Stomach (tissue), 8 donors: ENCODE measurements at regions not wholly inside any gene's neighbourhood (a gene's known extent, or its start where the extent isn't known, plus 50 kb on each side); places are given as distances from the start of the nearest gene placed in this dataset.

Source experiments
- DNase-seq, 2 donors: peaks; one replicate each; pipeline versions ENCODE4 v3.0.0 to v3.0.0-alpha.2; 2013 to 2019
- H3K27ac ChIP-seq, 5 donors: fragments of 200-600 bp in 4 of 5; sonication (generic) in 4 of 5; one replicate each; pipeline ENCODE4 v1.5.1; 2013 to 2019; ENCODE audit warnings: mild to moderate bottlenecking in 1 of 5, moderate library complexity in 1 of 5
- H3K27me3 ChIP-seq, 3 donors: fragments of 200-600 bp; sonication (generic); one replicate each; pipeline ENCODE4 v1.5.1; 2017 to 2019; ENCODE audit warnings: mixed run types in 1 of 3
- H3K36me3 ChIP-seq, 4 donors: fragments of 200-600 bp; sonication (generic); 1 replicate in 3 of 4; 2 replicates in 1 of 4; pipeline ENCODE4 v1.5.1; 2016 to 2019
- H3K4me1 ChIP-seq, 4 donors: fragments of 200-600 bp; sonication (generic); one replicate each; pipeline ENCODE4 v1.5.1; 2016 to 2019
- H3K4me3 ChIP-seq, 4 donors: fragments of 200-600 bp; sonication (generic) in 3 of 4; one replicate each; pipeline ENCODE4 v1.5.1; 2016 to 2019; ENCODE audit warnings: mild to moderate bottlenecking in 1 of 4
- H3K9me3 ChIP-seq, 4 donors: fragments of 200-600 bp; sonication (generic); one replicate each; pipeline ENCODE4 v1.5.1; 2016 to 2019
- EP300 ChIP-seq: sonication (generic); formaldehyde crosslinking; IDR thresholded peaks from one replicate; pipeline ENCODE4 v1.6.1; 2017; ENCODE audit warnings: antibody characterized with exemption
- POLR2A ChIP-seq, 4 donors: fragments of 450-650 bp; IDR thresholded peaks; one replicate each; pipeline ENCODE4 v1.6.1; 2016; ENCODE audit warnings: antibody characterized with exemption in 4 of 4, control low read depth in 2 of 4, mild to moderate bottlenecking in 1 of 4, moderate library complexity in 1 of 4
- POLR2AphosphoS5 ChIP-seq, 3 donors: sonication (generic); formaldehyde crosslinking; IDR thresholded peaks; one replicate each; pipeline ENCODE4 v1.6.1; 2016; ENCODE audit warnings: antibody characterized with exemption in 3 of 3
- WGBS, 5 donors: extraction: QIAGEN DNeasy Blood & Tissue Kit in 3 of 5; methylation state at CpG; one replicate each; pipeline versions ENCODE4 v1.1.5 to v1.1.7; 2013 to 2018; 5-methylcytosine and 5-hydroxymethylcytosine counted together
- intact Hi-C: fragments of 100-400 bp; cut with DNase I; formaldehyde crosslinking; loops from one replicate; pipeline ENCODE4 v1.15.1; 2023; ENCODE audit warnings: low total_unique reads
- TF ChIP-seq, protein P1 (sequence below), 7 experiments: fragments of 450-650 bp in 4 of 7; fragments of 200-600 bp in 3 of 7; sonication (generic) in 3 of 7; IDR thresholded peaks; one replicate each; pipeline ENCODE4 v1.5.1; 2016 to 2019; ENCODE audit warnings: antibody characterized with exemption in 7 of 7, control low read depth in 2 of 7, mild to moderate bottlenecking in 1 of 7
- donor health status: healthy with polysubstance abuse.
- donor health status: Bipolar disorder and iron deficiency.
- donor health status: healthy.

DNA sequence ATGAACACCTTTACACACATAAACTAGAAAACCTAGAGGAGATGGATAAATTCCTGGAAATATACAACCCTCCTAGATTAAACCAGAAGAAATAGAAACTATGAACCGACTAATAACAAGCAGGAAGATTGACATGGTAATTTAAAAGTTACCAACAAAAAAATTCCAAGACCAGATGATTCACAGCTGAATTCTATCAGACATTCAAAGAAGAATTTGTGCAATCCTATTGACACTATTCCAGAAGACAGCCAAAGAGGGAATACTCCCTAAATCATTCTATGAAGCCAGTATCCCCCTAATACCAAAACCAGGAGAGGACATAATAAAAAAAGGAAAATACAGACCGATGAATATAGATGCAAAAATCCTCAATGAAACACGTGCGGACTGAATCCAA is 102.6 kb upstream of the KRR1 start:
- intact Hi-C loops, result no loop called here
- 85 to 94% (median 89%) methylated on average over 4 of the region's 4 CpGs for WGBS, 5 donors

DNA sequence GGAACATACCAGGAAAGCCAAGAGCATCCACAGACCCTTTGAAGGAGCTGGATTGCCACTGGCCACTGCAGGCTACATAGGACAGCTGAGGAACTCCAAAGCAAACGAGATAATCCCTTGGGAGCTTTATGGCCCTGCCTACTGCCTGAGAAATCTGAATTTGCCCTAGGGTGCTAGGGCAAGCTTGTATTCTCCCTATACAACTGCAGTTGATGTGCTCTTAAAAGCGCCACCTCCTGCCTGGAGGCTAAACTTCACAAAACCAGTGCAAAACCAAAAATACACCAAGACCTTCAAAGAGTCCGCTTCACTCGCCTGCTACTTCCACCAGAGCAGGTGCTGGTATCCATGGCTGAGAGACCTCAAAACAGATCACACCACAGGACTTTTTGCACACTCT is 99.6 kb upstream of the KRR1 start:
- no peak overlapping the region for H3K4me3 ChIP-seq
- no peaks in the 10 kb centered on the region for H3K9me3 ChIP-seq
- TF ChIP-seq POLR2A (IDR thresholded peaks at IDR 0.05), result no peak
- TF ChIP-seq EP300, result no peak
- no peak for TF ChIP-seq POLR2AphosphoS5 (IDR thresholded peaks at IDR 0.05)
- TF ChIP-seq, protein P1, sequence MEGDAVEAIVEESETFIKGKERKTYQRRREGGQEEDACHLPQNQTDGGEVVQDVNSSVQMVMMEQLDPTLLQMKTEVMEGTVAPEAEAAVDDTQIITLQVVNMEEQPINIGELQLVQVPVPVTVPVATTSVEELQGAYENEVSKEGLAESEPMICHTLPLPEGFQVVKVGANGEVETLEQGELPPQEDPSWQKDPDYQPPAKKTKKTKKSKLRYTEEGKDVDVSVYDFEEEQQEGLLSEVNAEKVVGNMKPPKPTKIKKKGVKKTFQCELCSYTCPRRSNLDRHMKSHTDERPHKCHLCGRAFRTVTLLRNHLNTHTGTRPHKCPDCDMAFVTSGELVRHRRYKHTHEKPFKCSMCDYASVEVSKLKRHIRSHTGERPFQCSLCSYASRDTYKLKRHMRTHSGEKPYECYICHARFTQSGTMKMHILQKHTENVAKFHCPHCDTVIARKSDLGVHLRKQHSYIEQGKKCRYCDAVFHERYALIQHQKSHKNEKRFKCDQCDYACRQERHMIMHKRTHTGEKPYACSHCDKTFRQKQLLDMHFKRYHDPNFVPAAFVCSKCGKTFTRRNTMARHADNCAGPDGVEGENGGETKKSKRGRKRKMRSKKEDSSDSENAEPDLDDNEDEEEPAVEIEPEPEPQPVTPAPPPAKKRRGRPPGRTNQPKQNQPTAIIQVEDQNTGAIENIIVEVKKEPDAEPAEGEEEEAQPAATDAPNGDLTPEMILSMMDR (IDR thresholded peaks at IDR 0.05), result no peak
- 87 to 100% (median 94%) methylated on average over 3 to 4 of the region's 4 CpGs for WGBS, 5 donors
- no peaks in the 10 kb centered on the region for H3K36me3 ChIP-seq
- peaks cover 0 to 6% (median 0%) of the 10 kb centered on the region in 4 donors for H3K4me1 ChIP-seq
- intact Hi-C loops, result no loop called here
- H3K27me3 ChIP-seq, result no peaks in the 10 kb centered on the region
- no peak overlapping the region for H3K27ac ChIP-seq
- no peak for DNase-seq

More for the DNA sequence above, 102.6 kb upstream of the KRR1 start:
- no peak for DNase-seq
- H3K4me1 ChIP-seq, result no peaks in the 10 kb centered on the region
- no peak for TF ChIP-seq EP300
- TF ChIP-seq, protein P1 (IDR thresholded peaks at IDR 0.05), result no peak
- TF ChIP-seq POLR2AphosphoS5 (IDR thresholded peaks at IDR 0.05), result no peak
- no peak for TF ChIP-seq POLR2A (IDR thresholded peaks at IDR 0.05)
- no peaks in the 10 kb centered on the region for H3K36me3 ChIP-seq
- H3K4me3 ChIP-seq, result no peak overlapping the region
- no peaks in the 10 kb centered on the region for H3K27me3 ChIP-seq
- H3K27ac ChIP-seq, result no peak overlapping the region
- no peaks in the 10 kb centered on the region for H3K9me3 ChIP-seq

DNA sequence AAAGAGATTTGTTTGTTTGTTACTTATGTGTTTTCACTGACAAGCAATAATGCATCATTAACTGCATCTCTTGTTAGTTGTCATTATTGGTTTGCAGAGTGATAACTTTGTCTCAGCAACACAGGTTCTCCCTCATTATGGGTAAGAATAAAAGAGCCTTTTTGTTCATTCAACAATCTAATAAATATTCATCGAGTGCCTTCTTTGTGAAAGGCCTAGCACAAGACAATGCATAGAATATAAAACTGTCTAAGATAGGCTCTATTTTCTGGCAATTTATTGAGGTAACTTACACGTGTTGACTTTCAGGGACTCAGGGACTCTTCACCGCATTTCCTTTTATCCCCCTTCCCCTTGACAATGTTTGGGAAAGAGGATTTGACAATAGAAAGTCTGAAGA is 95.5 kb upstream of the KRR1 start:
- intact Hi-C loops, result no loop called here
- WGBS, 5 donors, result 83 to 92% (median 89%) methylated on average over 3 of the region's 3 CpGs

DNA sequence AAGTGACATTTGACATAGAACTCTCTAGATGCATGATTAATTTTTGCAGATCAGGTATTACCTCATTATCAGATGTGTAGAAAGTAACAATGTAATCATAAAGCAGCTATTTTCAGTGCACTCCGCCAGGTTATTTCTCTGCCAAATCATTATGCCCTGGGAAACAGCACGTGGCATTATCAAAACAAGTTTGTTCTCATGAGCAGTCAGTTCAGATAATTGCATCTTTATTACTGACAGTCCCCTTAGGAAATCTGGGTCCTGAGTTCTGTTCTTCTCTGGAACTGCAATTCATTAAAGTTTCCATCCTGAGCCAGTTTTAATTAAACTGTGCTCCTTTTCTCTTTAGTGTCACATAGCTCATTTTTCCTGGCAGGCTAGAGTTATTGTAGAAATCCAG is 94.7 kb upstream of the KRR1 start:
- no peak overlapping the region for H3K27ac ChIP-seq
- H3K36me3 ChIP-seq, result no peaks in the 10 kb centered on the region
- intact Hi-C loops, result no loop called here
- WGBS, 5 donors, result 22 to 51% (median 31%) methylated on average over 2 of the region's 2 CpGs
- H3K4me1 ChIP-seq, result peaks cover 0 to 6% (median 0%) of the 10 kb centered on the region in 4 donors
- no peaks in the 10 kb centered on the region for H3K9me3 ChIP-seq
- no peak for DNase-seq
- H3K4me3 ChIP-seq, result no peak overlapping the region
- TF ChIP-seq POLR2A (IDR thresholded peaks at IDR 0.05), result no peak
- TF ChIP-seq, protein P1 (IDR thresholded peaks at IDR 0.05), result no peak
- no peak for TF ChIP-seq POLR2AphosphoS5 (IDR thresholded peaks at IDR 0.05)
- TF ChIP-seq EP300, result no peak
- no peaks in the 10 kb centered on the region for H3K27me3 ChIP-seq

More for the DNA sequence above, 95.5 kb upstream of the KRR1 start:
- H3K27me3 ChIP-seq, result no peaks in the 10 kb centered on the region
- H3K9me3 ChIP-seq, result no peaks in the 10 kb centered on the region
- peaks cover 0 to 6% (median 0%) of the 10 kb centered on the region in 4 donors for H3K4me1 ChIP-seq
- H3K27ac ChIP-seq, result no peak overlapping the region
- DNase-seq, result no peak
- no peaks in the 10 kb centered on the region for H3K36me3 ChIP-seq
- no peak for TF ChIP-seq EP300
- TF ChIP-seq POLR2A (IDR thresholded peaks at IDR 0.05), result no peak
- TF ChIP-seq POLR2AphosphoS5 (IDR thresholded peaks at IDR 0.05), result no peak
- TF ChIP-seq, protein P1 (IDR thresholded peaks at IDR 0.05), result no peak
- no peak overlapping the region for H3K4me3 ChIP-seq
